Heart right ventricle (tissue), 16 donors: ENCODE measurements at regions not wholly inside any gene's neighbourhood (a gene's known extent, or its start where the extent isn't known, plus 50 kb on each side); places are given as distances from the start of the nearest gene placed in this dataset.
A peak's percentile ranks its signal among the peaks of the same experiment; 100 is the strongest.

Experiments
- ATAC-seq, 8 donors: fragments of 200-7000 bp; cut with Tn5 transposase; one replicate each; pipeline ENCODE4 v1.9.1; 2020; ENCODE audit warnings: mild to moderate bottlenecking in 8 of 8, moderate library complexity in 8 of 8, moderate number of reproducible peaks in 1 of 8
- DNase-seq, 2 donors: peaks; one replicate each; pipeline ENCODE4 v3.0.0-alpha.2; 2020
- H3K27ac ChIP-seq, 10 donors: fragments of 200-600 bp; sonication (generic) in 2 of 10; one replicate each; pipeline versions ENCODE4 v1.5.0 to v1.8.0; 2020 to 2022; ENCODE audit warnings: mild to moderate bottlenecking in 3 of 10
- H3K27me3 ChIP-seq, 7 donors: fragments of 200-600 bp; one replicate each; pipeline ENCODE4 v1.8.0; 2021 to 2022; ENCODE audit warnings: mild to moderate bottlenecking in 2 of 7
- H3K36me3 ChIP-seq, 9 donors: fragments of 200-600 bp; sonication (generic) in 1 of 9; one replicate each; pipeline versions ENCODE4 v1.5.0 to v1.8.0; 2020 to 2022; ENCODE audit warnings: mild to moderate bottlenecking in 2 of 9
- H3K4me1 ChIP-seq, 9 donors: fragments of 200-600 bp; sonication (generic) in 1 of 9; one replicate each; pipeline versions ENCODE4 v1.5.0 to v1.8.0; 2020 to 2022; ENCODE audit warnings: mild to moderate bottlenecking in 4 of 9
- H3K4me3 ChIP-seq, 10 donors: fragments of 200-600 bp; sonication (generic) in 2 of 10; one replicate each; pipeline versions ENCODE4 v1.5.0 to v1.8.0; 2020 to 2022; ENCODE audit warnings: mild to moderate bottlenecking in 7 of 10, moderate library complexity in 2 of 10
- H3K9me3 ChIP-seq, 11 donors: fragments of 200-600 bp in 10 of 11; sonication (generic) in 2 of 11; one replicate each; pipeline versions ENCODE4 v1.5.0 to v1.8.0; 2013 to 2022; ENCODE audit warnings: mild to moderate bottlenecking in 2 of 11, control low read depth in 1 of 11, moderate library complexity in 1 of 11
- WGBS, 2 donors: extraction: QIAGEN DNeasy Blood & Tissue Kit; methylation state at CpG; one replicate each; pipeline ENCODE4 v1.1.7; 2013; ENCODE audit warnings: inconsistent platforms in 1 of 2; 5-methylcytosine and 5-hydroxymethylcytosine counted together
- intact Hi-C, 10 donors: fragments of 100-400 bp; cut with DNase I; formaldehyde crosslinking; loops; one replicate each; pipeline versions ENCODE4 v1.11.1 to v1.14.2; 2022
- TF ChIP-seq, protein P1 (sequence below), 9 donors: fragments of 200-600 bp; sonication (generic) in 2 of 9; IDR thresholded peaks; one replicate each; pipeline versions ENCODE4 v1.5.0 to v1.8.0; 2021 to 2022; ENCODE audit warnings: antibody characterized with exemption in 9 of 9, mild to moderate bottlenecking in 5 of 9, moderate library complexity in 1 of 9
- donor health status: Arrhythmogenic right ventricular cardiomyopathy.
- donor health status: ischemic (EF 13 %, LVEDD 7.1; RV severe dilation, severe dysfunction).
- donor health status: healthy with polysubstance abuse.
- donor health status: DM: no; HTN: yes; CAD: no.
- donor health status: DM: no; HTN: no; CAD: no.
- donor health status: ischemic (EF 25% LVEDD 6.9; RV normal size, moderate dysfunction).
- donor health status: ischemic (EF 25% LVEDD 5.7; RV mildly dilated, moderate dysfunction).
- donor health status: healthy.
- donor health status: DM: yes; HTN: yes; CAD: no.
- donor health status: Ischemic cardiomyopathy.
- donor health status: ischemic (EF 35%, LVEDD 5.7; RV mildly dilated, moderate dysfunction).
- donor health status: nonischemic (EF 11% LVEDD 7.7; RV severe dilation, severe dysfunction).
- donor health status: DM: yes; HTN: yes; CAD: no.
- donor health status: PGD.
- donor health status: ischemic (EF 29% LVEDD 5.4; RV normal size, mild dysfunction).
- donor health status: nonischemic (EF 23%, LVEDD 6.1; RV moderate dilation, normal function).

DNA sequence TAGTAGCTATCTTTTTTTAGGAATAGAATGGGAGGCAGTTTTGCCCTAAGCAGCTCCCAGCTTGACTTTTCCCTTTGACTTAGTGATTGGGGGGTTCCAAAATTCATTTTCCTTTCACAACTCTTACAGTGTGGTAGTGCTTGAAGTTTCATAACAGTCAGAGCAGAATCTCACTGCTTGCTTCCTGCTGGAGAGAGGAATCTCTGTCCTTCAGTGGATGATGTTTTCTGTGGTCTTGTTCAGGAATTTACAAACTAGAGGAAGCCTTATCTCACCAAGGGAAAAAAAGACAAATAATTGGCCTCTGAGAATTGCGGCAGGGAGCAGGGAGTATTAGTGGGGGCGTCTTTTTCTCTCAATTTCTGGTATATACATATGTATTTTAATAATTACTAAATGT, 326.6 kb upstream of the C2CD4B start:
- WGBS, 2 donors, result 70 to 79% methylated on average over 2 of the region's 2 CpGs
- TF ChIP-seq, protein P1, sequence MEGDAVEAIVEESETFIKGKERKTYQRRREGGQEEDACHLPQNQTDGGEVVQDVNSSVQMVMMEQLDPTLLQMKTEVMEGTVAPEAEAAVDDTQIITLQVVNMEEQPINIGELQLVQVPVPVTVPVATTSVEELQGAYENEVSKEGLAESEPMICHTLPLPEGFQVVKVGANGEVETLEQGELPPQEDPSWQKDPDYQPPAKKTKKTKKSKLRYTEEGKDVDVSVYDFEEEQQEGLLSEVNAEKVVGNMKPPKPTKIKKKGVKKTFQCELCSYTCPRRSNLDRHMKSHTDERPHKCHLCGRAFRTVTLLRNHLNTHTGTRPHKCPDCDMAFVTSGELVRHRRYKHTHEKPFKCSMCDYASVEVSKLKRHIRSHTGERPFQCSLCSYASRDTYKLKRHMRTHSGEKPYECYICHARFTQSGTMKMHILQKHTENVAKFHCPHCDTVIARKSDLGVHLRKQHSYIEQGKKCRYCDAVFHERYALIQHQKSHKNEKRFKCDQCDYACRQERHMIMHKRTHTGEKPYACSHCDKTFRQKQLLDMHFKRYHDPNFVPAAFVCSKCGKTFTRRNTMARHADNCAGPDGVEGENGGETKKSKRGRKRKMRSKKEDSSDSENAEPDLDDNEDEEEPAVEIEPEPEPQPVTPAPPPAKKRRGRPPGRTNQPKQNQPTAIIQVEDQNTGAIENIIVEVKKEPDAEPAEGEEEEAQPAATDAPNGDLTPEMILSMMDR (IDR thresholded peaks at IDR 0.05), result no peak
- intact Hi-C loops, result no loop called here
- Histone ChIP-seq H3K27me3 (no peaks in the 10 kb centered on the region), H3K4me3 (no peak overlapping the region), H3K9me3 (no peaks in the 10 kb centered on the region), H3K27ac (no peak overlapping the region), H3K4me1 (peaks cover 8 to 39% (median 27%) of the 10 kb centered on the region in 9 donors), H3K36me3 (no peaks in the 10 kb centered on the region)
- ATAC-seq (no peak), DNase-seq (no peak)

DNA sequence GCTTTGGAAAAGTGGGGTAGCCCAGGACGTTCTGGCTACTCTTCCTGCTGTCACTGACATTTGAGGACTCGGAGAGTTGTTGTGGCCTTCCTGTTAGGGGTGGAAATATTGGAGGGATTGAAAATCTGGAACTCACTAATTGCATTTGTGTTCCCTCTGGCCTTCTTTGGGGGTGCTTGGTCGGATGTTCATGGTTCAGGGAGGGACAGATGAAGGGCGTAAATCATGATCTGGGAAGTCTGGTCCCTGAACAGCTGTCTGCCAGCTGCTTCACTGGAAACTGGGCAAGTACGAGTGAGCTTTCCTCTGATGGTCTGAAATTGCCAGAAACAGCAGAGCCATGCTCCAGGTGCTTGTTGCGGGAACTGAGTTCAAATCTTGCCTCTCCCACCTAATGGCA, 327.8 kb upstream of the C2CD4B start:
- WGBS, 2 donors, result 66 to 68% methylated on average over 6 of the region's 6 CpGs
- Histone ChIP-seq H3K27ac (peak overlapping the region in 5 of 10 donors; percentile 4 to 38 (median 24)), H3K4me3 (no peak overlapping the region), H3K4me1 (peaks cover 8 to 52% (median 38%) of the 10 kb centered on the region in 9 donors), H3K27me3 (no peaks in the 10 kb centered on the region), H3K36me3 (no peaks in the 10 kb centered on the region), H3K9me3 (no peaks in the 10 kb centered on the region)
- intact Hi-C loops, result no loop called here
- TF ChIP-seq, protein P1 (IDR thresholded peaks at IDR 0.05), result no peak
- DNase-seq (peak in 1 of 2 donors; percentile 40), ATAC-seq (peak in 7 of 8 donors; percentile 29 to 50 (median 41))

DNA sequence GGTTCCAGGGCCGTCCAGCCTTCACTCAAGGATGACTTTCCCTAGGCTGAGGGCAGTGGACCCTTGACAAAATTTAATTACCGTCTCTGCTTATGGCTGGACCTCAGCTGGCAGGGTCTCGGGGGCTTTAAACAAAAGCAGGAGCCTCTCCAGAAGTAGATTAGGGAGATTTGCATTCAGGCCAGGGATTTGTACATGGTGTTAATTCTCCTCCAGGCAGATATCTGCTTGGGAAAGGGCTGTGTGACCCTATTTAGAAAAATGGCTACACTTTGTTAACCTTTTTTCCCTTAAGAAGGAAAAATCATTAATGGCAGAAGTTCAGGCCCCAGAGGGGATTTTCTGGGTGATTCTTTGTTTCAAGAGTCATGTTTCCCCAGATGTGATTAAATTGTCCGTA, 329.1 kb upstream of the C2CD4B start:
- no peaks in the 10 kb centered on the region for H3K27me3 ChIP-seq
- H3K4me1 ChIP-seq, result peaks cover 8 to 63% (median 45%) of the 10 kb centered on the region in 9 donors
- H3K4me3 ChIP-seq, result no peak overlapping the region
- intact Hi-C loops, result no loop called here
- H3K27ac ChIP-seq, result peak overlapping the region in 7 of 10 donors; percentile 11 to 72 (median 38)
- ATAC-seq (peak in 1 of 8 donors; percentile 24), DNase-seq (no peak)
- H3K9me3 ChIP-seq, result no peaks in the 10 kb centered on the region
- TF ChIP-seq, protein P1 (IDR thresholded peaks at IDR 0.05), result no peak
- 44 to 49% methylated on average over 4 of the region's 4 CpGs for WGBS, 2 donors
- no peaks in the 10 kb centered on the region for H3K36me3 ChIP-seq

DNA sequence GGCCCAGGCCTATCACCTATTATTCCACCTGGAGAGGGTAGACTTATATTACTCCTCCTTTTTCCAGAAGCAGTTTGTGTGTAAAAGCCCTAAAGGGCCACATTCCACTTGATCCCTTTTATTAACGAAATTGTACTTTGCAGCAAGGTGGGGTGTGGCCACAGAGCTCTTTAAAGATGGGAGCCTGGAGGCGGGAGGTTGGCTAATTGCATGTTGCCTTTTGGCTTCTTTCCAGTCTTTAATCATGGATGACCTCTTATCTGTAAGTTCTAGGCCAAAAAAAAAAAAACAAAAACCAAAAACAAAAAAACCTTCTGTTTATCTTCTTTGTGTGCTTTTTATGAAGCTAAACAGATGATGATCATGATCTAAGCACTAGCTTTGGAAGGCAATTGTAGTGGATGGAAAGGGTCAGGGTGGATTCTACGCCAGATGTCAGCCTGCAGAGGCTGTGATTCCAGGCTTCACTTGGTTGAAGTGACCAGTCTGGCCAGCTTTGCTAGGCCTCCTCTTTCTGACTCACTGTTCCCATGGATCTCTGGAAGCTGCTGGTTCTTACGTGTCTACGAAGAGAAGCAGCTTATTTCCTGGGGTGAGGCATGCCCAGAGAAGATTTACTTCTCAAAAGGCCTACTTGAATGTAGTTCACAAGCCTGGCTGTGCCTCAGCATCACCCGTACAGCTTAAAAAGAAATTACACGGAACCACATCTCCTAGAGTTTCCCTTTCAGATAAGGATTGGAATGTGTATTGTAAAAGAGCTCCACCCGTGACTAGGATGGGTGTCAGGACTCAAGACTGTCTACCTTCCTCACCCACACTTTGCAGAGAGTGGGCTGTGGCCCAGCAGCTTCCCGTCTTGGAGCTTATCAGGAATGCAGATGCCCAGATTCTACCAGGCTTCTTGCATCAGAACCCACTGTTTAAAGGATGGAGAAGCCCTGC, 330.9 kb upstream of the C2CD4B start:
- DNase-seq (peak in 1 of 2 donors; percentile 60), ATAC-seq (peak; percentile 49 to 91 (median 82))
- Histone ChIP-seq H3K9me3 (no peaks in the 10 kb centered on the region), H3K36me3 (no peaks in the 10 kb centered on the region), H3K4me3 (no peak overlapping the region), H3K27me3 (no peaks in the 10 kb centered on the region), H3K4me1 (peaks cover 8 to 65% (median 45%) of the 10 kb centered on the region in 9 donors), H3K27ac (peak overlapping the region in 9 of 10 donors; percentile 34 to 76 (median 58))
- 36 to 51% methylated on average over 9 of the region's 9 CpGs for WGBS, 2 donors
- intact Hi-C loops, result loop anchor here in 1 of 10 donors (5.0 kb wide), 1 partner anchor 51 kb away; no protein-coding TSS in a partner anchor
- TF ChIP-seq, protein P1 (IDR thresholded peaks at IDR 0.05), result no peak
